Skeletal muscle cell (primary cell): ENCODE measurements at regions not wholly inside any gene's neighbourhood (a gene's known extent, or its start where the extent isn't known, plus 50 kb on each side); places are given as distances from the start of the nearest gene placed in this dataset.
A peak's percentile ranks its signal among the peaks of the same experiment; 100 is the strongest.

ENCODE experiments used
- DNase-seq: peaks from one replicate; pipeline ENCODE4 v3.0.0-alpha.2; 2010; ENCODE audit warnings: low read depth
- H3K4me3 ChIP-seq: 2 replicates; pipeline ENCODE4 v1.5.1; 2011; ENCODE audit warnings: low read depth, mild to moderate bottlenecking, control low read depth, low read length, moderate library complexity

DNA sequence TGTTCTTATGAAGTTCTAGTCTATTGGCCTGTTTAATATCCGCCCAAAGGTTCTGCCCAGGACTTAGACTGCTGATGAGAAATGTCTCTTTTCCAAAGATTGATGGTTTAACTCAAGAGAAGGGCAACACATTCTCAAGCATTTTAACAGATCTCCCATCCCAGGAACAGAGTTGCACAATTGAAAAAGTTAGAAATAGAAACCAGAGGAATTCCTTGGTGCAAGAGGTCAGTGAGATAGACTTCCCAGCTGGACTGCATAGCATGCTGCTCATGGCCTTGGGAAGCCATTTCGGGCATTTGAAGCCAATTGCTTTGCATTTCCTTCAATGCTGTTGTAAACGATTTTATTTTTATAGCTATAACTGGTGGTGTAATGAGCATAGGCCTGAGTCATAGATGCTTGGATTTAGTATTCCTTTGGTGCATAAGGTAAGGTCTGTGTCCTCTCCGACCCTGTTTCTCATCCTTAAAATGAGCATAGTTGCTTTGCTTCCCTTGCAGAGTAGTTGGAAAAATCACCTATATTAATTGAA is 292.2 kb upstream of the JAG1 start:
- H3K4me3 ChIP-seq, result no peak overlapping the region
- peak; percentile 22 for DNase-seq

DNA sequence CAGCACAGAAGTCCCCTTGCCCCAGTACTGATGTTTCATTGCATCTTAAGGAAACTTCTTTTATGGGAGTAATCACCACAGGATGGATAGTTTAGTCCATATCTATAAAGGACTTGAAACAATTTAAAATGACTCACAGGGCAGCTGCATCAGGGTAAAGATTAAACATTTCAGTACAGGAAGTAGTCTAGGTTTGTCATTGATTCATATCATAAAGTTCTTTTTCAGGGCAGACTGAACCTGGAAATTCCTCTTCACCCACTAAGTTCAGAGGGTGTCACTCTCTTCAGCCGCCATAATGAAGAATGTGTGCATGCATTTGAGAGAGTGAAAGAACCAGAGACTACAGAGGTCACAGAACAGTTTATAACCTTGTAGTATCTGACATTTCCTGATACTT is 296.3 kb upstream of the JAG1 start:
- no peak overlapping the region for H3K4me3 ChIP-seq
- no peak for DNase-seq

DNA sequence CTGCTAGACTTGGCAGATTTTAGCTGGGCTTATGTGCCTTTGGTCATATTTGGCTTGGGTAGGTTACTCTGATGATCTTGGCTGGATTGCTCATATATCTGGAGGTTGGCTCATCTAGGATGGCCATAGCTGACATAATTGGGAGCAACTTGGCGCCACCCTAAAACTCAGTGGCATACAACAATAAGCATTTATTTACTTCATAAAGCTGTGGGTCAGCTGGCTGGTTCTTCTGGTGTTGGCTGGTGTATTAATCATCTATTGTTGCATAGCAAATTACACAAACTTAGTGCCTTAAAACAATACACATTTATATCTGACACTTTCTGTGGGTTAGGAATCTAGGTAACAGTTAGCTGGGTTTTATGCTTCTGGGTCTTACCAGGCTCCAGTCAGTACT is 297.3 kb upstream of the JAG1 start:
- no peak for DNase-seq
- no peak overlapping the region for H3K4me3 ChIP-seq

DNA sequence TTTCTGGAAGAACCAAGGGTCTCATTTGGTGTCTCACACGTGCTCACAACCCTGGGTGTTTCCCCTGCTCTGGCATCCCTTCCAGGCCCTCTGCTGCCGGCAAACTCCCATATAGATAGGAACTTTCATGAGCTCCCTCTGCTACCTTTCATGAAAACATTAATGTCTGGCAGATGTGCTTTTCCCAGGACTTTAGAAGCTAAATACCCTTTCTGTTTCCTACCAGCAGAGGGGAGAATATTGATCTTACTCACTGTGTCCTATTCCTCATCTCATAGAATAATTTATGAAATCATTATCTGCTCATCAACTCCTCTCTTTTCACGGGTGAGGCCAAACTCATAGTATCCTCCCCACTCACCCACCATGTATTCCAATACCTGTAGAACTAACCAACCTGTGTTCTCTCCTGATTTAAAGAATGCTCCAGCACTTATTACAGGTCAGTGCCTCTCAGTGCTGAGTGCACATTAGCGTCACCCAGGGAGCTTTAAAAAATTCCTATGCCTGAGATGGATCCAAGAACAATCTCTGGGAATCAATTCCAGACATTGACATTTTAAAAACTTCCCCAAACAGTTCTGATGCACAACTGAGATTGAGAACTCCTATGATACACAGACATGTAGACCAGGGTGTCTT is 298.5 kb upstream of the JAG1 start:
- DNase-seq, result no peak
- no peak overlapping the region for H3K4me3 ChIP-seq

DNA sequence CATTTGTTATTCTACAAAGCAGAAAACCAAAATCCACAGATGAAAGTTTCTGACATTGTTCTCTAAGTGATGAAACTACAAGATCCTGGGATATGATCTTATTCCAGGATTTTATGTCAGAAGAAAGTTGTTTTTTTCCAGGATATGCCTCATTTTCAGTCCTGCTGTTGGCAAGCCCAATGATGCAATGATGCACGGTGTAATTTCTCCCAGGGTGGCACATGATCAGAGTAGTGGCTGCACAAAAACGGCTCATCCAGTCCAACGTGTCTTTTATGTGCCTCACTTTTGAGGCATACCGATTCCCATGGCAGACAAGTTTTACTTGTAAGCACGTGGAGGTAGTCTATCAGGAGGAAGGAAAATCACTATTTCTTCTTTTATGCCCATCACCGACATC is 302.3 kb upstream of the JAG1 start:
- H3K4me3 ChIP-seq, result no peak overlapping the region
- DNase-seq, result no peak

DNA sequence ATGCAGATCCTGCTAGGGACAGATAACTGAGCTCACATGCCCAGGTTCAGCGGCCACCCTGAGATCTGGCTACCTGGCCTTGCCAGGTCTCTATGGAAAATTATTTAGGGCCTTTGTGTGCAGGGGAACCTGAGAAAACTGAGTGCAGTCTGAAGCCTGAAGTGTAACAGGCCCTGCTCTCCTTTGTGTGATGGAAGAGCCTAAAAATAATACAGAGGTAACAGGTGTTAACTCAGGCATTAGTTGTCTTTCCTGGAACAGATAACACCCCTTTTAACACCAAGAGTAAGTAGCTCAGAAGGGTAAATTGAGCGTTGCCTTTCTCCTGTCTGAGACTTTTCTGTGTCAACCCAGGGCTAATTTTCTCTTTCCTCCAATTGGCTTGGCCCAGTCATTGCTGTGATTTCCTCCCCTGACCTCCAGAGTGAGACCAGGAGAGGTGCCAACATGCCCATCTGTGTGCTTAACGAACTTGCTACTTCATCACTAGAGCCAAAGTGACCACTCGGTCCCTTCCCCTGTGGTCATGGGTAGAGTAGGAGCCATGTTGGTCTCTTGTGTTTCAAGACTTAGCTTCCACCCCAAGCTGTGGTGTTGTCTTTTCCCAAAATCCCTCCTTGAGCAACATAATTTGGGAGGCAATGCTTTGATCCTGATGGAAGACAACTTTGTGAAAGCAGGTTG is 304.4 kb upstream of the JAG1 start:
- DNase-seq, result no peak
- H3K4me3 ChIP-seq, result no peak overlapping the region

DNA sequence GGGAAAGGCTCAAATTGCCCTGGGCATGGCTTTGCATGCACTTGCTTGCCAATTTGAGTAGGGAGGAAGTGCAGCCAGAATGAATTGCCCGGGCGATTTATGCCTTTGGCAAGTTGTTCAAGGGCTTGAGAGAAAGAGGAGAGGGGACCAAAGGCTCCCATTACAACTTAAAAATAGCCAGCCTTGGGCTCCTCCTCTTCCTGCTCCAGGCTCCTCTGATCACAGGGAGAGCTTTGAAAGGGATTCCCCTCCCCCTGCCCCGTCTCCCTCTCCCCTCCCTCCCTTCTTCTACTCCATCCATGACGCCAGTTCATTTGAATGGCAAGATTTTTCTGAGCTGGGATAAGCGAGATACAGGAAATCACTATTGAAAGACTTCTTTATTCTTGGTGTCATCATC is 304.9 kb upstream of the JAG1 start:
- no peak overlapping the region for H3K4me3 ChIP-seq
- DNase-seq, result no peak

DNA sequence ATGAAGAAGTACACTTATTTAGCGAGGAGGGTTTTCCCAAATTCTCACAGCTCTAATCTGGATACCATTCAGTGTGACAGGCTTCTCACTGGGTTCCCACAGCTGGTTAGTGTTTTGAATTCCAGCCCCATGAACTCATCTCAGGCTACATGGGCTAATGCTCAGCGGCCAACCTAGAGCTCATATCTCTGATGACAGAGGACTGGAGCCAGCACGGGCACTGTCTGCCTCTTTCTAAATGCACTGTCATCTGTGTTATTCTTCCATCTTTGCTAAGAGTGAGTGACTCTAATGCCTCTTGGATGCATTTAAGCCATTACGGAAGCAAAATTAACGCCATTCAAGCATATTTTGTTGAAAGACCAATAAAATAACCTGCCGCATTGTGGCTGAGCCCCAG is 308.9 kb upstream of the JAG1 start:
- H3K4me3 ChIP-seq, result no peak overlapping the region
- DNase-seq, result peak; percentile 78

DNA sequence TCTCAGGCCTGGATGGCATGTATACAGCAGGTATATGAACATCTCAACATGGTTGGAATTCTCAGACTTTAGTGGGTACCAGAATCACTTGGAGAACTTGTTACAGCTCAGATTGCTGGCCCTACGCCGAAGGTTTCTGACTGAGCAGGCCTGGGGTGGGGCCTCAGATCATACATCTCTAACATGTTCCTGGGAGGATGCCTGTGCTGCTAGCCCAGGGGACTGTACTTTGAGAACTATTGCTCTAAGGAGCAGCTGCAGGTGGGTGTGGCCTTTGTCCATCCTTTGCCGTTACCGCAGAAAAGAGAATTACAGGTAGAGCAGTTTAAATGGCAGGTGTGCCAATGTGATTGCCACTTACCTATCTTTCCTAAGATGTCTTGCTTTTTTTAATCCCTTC is 310.5 kb upstream of the JAG1 start:
- DNase-seq, result no peak
- H3K4me3 ChIP-seq, result no peak overlapping the region

DNA sequence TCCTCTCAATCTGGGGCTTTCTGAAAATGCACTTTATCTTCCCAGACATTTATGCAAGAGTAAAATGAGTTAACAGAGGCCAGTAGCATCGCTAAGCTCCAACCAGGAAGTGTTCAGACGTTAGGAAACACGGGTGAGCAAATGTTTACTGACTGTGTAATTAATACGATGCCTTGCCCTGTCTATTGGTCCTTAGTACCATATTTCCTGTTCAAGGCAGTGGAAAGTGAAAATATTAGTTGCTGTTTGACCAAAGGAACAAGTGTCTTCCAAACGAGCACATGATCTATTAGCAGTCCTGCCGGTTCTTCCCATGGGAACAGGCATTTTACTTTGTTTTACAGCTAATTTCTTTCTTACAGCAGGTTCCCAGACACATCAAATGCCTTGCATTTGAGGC is 311.1 kb upstream of the JAG1 start:
- no peak overlapping the region for H3K4me3 ChIP-seq
- DNase-seq, result no peak

DNA sequence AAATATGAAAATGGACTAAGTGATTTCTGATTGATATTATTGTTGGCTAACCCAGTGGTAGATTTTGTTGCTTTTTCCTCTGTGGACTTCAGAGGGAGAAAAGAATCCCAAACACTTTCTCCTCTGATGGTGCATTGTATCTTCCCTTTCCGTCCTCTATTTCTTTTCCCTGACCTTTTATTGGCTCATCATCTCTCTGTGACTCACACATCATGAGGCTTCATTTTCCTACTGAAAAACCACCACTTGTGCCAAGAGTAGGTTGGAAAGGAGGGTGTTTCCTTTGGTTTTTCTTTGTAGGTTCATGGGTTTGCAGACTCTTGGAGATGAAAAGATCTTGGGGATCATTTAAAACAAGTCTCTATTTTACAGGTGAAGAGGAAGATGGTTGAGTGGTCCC is 311.7 kb upstream of the JAG1 start:
- H3K4me3 ChIP-seq, result no peak overlapping the region
- DNase-seq, result no peak

DNA sequence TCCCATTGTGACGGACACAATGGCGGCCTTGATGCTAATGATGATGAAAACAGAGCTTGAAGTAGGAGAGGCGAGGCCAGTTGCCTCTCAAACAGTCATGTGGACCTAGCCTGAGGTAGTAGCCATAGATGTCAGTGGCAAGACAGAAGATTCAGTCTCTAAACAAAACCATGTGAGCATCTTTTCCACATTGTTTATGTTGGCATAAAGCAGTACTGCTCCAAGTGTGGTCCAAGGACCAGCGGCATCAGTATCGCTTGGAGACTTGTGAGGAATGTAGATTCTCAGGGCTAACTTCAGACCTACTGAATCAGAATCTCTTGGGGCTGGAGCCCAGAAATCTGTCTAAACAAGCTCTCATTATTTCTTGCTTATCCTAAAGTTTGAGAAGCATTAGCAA is 312.8 kb upstream of the JAG1 start:
- DNase-seq, result peak; percentile 82

DNA sequence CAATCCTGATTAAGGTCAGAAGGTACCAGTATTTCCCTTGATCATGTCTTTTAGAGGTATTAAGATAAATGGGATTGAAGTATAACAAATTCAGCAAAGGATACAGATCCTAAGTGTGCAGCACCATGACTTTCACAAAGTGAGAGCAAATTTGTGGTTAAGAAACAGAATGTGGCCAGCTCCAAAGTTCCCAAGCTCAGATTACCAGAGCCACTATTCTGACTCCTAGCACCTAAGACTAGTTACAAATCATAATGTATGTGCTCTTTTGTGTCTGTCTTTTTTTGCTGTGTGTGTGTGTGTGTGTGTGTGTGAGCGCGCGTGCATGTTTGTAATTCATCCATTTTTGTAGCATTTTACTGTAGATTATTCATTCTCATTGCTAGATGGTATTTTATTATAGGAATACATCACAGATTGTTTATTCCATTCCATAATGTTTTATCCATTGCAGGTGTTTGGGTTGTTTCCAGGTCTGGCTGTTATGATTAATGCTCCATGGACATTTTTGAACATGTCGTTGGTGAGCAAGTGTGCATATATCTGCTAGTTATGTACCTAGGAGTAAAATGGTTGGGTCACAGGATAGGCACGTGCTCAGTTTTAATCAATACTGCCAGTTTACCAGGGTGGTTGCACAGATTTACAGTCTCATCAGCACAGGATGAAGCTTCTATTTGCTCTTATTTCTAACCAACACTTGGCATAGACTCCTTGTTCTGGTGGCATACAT is 314.0 kb upstream of the JAG1 start:
- no peak for DNase-seq
- no peak overlapping the region for H3K4me3 ChIP-seq

More for the DNA sequence above, 312.8 kb upstream of the JAG1 start:
- H3K4me3 ChIP-seq, result no peak overlapping the region

DNA sequence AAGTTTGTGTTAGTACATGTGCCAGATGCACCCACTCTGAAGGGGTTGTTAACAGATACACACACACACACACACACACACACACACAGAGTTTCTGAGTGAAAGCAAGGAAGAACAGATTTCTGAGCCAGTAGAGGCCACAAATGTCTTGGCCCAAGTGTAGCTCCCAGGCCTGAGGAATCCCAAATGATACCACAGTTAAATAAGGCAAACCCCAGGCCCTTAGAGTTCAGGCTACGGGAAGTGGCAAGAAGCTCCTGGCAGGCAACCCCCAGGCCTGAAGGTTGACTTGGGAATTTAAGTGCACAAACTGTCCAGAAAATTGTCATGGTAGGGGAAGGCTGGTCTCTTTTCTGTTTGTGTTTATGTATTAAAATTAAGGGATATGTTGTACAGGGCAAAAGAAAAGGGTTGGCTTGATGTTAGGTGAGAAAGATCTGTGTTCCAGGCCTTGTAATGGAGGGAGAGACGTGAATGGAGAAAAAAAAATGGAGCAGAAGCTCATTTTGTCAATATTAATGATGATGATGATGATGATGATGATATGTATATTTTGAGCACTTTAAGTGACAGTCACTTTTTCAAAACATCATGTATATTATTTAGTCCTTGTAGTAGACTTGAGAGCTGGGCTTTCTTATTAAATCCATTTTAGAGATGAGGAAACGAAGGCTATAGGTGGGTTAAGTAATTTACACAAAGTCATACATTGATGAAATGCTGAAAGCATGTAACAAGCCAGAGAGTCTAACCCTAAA is 317.0 kb upstream of the JAG1 start:
- no peak for DNase-seq
- no peak overlapping the region for H3K4me3 ChIP-seq

DNA sequence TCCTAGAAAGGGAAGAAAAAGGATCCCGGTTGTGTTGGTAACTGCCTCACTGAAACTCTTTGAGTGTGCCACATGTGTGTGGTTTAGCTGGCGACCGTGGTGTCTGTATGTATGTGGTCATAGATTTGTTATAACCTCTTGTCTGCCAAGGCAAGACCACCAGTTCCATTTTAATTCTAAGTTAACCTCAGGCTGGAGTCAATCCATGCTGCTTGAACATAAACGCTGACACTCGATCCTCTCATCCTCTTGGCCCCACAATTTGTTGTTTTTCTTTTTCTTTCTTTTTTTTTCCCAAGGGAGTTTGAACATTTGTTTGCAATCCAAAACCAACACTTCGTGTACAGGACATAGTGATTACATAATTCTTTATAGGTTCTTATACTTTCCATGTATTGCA is 318.9 kb upstream of the JAG1 start:
- H3K4me3 ChIP-seq, result no peak overlapping the region
- peak; percentile 80 for DNase-seq

DNA sequence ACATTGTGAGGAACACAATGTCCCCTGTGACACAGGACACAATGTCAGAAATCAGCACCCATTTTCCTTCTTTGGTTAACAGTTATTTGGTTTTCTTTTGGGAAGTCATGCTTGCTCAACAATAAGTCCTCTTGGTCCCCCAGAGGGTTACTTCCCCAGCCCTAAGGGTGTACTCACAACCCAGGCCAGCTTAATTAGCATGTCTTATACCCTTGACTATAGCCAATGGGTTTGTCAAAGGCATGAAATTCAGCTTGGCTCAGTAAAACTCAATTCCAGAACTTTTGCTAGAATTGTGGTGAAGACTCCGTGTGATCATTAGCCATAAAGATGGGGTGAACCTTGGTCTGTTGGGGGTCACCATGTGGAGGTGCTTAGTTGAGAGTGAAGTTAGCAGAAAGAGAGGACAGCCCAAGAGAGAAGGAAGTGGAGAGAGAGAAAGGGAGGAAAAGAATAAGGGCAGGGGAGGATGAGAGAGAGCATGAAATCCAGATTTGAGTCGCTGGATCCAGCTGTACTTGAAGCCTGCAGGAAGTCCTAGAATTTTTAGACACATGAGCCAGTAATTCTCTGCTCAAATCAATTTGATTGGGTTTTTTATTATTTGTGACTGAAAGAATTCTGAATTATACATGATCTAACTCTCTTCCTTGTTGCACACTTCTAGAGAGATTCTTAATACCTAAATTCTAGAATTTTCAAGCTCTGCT is 321.3 kb upstream of the JAG1 start:
- no peak for DNase-seq
- H3K4me3 ChIP-seq, result no peak overlapping the region

DNA sequence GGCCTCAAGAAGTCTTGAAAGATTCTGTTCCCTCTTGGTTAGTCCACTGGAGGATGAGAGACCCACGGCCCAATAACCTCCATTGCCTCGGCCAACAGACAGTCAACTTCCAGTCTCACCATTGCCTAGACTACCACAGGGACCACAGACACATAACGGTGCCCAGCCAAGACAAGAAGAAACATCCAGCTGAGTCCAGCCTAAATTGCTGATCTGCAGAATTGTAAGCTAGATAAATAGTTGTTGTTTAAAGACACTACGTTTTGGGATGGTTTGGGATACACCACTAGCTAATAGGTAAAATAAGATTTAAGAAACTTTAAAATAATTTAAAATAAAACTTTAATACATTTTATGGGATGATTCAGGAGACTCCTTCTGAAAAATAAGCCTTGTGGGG is 324.7 kb upstream of the JAG1 start:
- H3K4me3 ChIP-seq, result no peak overlapping the region
- DNase-seq, result no peak

DNA sequence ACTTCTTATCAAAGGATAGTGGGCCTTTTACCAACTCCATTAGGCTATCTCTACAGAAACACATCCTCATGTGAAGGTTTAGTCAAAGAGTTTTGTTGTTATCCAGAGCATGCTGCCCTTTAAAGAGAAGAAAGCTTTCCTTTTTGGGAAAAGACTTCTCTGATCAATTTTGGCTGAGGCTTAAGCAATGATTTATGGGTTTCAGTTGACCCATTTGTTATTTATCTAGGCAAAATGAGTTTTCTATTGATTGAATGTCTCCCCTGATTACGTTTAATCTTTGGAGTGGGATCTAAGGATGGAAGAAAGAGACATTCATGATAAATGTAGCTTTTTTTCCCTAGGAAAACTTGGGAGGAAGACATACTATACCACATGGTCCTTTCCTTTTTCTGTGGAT is 326.6 kb upstream of the JAG1 start:
- no peak for DNase-seq
- H3K4me3 ChIP-seq, result no peak overlapping the region

DNA sequence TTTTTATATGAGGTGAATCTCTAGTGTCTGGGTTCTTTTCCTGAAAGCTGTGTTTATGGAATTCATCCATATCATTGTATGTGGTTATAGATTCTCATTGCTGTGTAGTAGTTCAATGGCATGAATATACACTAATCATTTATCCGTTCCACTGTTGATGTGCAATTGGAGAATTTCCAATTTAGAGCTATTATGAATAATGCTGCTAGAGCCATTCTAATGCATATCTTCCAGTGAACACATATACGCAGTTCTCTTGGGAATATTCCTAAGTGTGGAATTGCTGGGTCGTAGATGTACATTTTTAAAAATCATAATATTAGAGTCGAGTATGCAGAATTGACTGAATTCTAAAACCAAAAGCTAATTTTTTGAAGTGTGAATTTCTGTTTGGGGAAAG is 327.5 kb upstream of the JAG1 start:
- DNase-seq, result no peak
- no peak overlapping the region for H3K4me3 ChIP-seq
